Stimulated activated CD8-positive, alpha-beta memory T cell treated with anti-CD3 and anti-CD28 coated beads, Interleukin-12 subunit alpha, Interleukin-12 subunit beta, amount 100 ng/mL, for 24 hours (primary cell): ENCODE measurements at regions not wholly inside any gene's neighbourhood (a gene's known extent, or its start where the extent isn't known, plus 50 kb on each side); places are given as distances from the start of the nearest gene placed in this dataset.

Experiments
- DNase-seq: peaks from one replicate; pipeline ENCODE4 v3.0.0-alpha.2; 2020; ENCODE audit errors: extremely low read depth

DNA sequence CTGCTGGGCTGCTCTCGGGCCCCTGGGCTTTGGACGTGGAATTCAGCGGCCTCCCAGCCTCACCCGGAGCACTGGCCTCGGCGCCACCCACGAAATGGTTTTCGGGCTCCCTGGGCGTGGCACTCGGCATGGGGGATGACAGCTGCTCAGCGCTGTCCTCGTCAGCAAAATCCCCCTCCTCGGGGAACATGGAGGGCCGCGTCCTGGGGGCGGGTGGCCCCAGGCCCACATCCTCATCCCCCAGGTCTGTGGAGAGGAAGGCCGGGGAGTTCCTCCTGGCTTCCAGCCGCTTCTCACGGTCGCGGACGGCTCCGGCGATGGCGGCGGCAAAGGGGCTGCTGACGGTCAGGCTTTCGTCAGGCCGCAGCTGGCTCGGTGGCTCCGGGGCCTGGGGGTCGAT is 88.4 kb downstream of the CTTN start:
- DNase-seq: no peak

GRCh38 chr11:70487160-70487559 is 88.8 kb downstream of the CTTN start:
- no peak for DNase-seq

DNA sequence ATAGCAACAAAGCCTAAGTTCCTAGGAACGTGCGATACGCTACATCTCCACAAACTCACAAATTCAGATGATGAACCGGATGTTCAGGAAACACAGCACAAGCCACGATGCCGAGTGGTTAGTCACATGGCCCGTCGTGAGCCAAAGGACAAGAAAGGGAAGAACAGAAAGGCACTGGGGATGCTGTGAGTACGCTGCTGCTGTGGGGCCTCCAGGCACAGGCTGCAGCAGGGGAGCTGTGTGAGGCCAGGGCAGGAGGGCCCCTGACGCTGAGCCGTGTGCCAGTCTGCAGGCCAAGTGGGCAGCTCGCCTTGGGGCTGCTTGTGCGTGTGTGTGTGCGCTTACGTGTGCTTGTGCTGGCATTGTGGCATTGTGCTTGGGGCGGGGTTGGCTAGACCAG is 89.4 kb downstream of the CTTN start:
- DNase-seq: no peak

DNA sequence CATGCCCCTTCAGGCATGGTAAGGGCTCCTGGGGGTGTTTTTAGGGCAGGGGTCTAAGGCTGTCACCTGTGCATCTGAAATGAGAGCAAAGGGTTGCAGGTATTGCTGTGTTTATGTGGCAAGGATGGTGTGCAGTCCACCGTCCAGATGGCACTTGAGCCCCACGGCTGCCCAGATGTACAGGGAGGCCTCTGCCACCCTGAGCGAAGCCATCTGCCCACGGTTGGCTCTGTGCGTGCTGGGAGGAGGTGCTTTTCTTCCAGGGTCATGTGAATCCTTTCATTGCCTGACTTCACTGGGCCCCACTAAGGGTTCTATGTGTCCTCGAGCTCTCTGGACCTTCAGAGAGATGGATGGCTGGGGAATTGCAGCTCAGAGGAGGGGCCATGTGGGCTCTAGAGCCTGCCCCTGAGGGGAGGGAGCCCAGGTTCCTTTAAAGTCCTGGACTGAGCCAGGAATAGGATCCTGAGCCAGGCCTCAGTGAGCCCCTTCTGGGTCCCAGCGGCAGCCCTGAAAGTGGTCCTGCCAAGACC is 89.9 kb downstream of the CTTN start:
- no peak for DNase-seq

GRCh38 chr11:70489276-70489675 is 90.9 kb downstream of the CTTN start:
- DNase-seq: no peak

- no peak for DNase-seq
Measured at GRCh38 chr11:70490208-70490607, 91.9 kb downstream of the CTTN start.

GRCh38 chr11:70490723-70491558 is 92.6 kb downstream of the CTTN start:
- DNase-seq: no peak

GRCh38 chr11:70491696-70492472 is 93.6 kb downstream of the CTTN start:
- no peak for DNase-seq

DNA sequence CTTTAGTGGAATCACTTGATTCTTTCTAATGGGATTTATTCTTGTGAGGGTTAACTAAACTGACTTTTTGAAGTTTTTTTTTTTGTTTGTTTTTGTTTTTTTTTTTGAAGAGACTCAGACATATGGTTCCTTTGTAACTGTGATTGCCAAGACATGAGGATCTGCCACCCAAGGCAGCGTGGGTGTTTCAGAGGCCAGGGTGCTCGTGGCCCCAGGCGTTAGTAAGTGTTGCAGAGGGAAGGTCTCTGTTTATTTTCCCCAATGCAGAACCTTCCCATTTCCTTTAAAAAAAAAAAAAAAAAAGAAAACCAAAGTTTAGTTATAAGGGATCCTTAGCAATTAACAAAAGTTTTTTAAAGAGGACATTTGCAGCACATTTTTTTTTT is 94.8 kb downstream of the CTTN start:
- no peak for DNase-seq

- DNase-seq: no peak
Measured at GRCh38 chr11:70493891-70494290, 95.6 kb downstream of the CTTN start.

GRCh38 chr11:70494559-70495350 is 96.4 kb downstream of the CTTN start:
- DNase-seq: no peak

DNA sequence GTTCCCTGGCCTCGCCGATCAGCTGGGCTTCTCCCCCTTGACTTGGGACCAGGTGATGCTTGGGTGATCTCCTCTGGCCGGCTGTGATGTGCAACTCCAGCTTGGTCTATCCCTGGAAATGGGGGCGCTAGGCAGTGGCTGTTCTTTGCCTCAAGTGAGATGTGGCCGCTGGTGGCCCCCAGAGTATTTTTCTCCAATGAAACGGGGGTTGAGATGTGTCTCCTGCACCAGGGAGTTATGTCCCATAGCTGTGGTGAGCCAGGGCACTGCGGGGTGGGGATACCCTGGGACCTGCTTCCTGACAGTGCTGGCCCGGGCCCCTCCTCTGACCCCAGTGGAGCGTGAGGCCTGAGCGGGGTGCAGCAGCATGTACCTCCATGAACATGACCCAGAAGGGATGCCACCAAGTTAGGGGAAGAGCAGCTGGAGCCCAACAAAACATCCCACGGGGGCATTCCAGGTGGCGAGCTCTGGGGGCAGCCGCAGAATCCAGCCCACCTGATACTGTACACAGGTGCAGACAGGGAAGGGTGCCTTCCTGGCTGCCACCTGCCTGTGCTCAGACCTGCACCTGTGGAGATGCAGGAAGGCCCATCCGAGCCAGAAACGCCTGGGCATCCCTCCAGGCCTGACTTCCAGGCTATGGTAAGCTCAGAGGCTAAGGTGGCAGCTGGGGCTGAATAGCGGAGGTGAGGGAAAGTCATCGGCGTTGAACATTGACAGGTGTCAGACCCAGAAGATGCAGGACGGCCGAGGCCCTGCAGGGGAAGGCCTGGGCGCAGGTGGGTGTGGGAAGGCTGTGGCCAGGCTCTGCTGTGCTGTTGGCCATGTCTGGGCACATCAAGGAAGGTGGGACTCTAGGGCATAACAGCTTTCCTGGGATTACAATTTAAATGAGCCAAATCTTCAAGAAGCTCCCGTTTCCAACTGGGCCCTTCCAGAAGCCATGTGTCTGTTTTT is 97.3 kb downstream of the CTTN start:
- no peak for DNase-seq

DNA sequence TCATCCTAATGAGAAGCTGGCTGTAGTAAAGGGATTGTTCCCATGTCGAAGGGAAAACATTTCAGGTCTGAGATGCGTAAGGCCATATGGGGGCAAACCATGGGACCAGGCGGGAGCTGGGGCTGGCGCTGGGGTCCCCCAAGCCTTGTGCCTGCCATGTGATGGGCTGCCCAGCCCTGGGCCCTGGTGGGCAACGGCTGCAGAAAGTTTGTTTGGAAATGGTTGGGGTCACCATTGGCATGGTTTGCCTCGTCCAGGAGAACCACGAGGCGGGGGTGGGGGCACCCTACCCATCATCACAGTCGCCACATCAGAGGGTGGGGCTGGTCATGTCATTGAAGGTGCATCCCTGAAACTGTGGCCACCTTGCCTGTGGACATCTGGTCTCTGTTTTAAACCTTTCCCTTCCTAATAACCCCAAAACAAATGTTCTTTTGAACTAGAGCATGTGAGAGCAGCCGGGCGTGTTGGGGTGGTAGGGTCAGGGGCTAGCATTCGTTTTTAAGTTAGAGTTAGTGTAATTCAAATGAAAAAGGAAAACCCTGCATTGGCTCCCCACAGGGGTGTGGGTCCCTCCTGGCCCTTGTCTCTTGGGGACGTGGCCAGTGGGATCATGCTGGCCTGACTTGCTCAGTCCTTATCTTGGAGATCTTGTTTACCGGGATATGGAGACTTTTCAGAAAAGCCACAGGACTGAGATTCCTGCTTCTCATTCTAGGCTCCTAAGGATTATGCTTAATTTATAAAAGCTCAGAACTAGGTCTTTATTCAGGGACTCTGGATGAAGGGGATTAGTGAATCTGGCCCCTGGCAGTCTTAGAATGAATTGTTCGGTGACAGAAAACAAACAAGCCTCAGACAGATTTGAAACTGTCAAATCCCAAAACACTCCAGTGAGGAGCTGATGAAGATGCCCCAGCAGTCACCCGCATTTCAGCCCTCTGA is 98.5 kb downstream of the CTTN start:
- DNase-seq: no peak

GRCh38 chr11:70497536-70498075 is 99.3 kb downstream of the CTTN start:
- no peak for DNase-seq

DNA sequence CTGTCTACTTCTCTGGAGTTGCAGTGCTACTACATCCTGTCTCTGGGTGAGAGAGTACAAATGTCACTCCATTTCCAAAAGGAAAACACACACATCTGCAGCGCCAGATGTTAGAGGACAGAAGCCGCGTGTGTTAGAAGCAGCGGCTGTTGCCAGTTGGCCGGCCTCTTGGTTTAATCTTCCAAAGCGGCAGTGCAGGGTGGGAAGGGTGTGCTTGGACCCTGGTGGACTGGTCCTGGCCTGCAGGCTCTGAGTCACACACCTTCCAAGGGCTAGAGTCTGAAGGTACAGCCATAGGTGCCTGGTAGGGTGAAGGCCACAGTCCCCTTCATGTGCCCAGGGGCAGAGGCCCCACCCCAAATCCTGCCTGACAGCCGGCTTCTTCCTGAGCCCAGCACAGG is 99.8 kb downstream of the CTTN start:
- no peak for DNase-seq

- DNase-seq: no peak
Measured at GRCh38 chr11:70498976-70499801, 100.9 kb downstream of the CTTN start.

DNA sequence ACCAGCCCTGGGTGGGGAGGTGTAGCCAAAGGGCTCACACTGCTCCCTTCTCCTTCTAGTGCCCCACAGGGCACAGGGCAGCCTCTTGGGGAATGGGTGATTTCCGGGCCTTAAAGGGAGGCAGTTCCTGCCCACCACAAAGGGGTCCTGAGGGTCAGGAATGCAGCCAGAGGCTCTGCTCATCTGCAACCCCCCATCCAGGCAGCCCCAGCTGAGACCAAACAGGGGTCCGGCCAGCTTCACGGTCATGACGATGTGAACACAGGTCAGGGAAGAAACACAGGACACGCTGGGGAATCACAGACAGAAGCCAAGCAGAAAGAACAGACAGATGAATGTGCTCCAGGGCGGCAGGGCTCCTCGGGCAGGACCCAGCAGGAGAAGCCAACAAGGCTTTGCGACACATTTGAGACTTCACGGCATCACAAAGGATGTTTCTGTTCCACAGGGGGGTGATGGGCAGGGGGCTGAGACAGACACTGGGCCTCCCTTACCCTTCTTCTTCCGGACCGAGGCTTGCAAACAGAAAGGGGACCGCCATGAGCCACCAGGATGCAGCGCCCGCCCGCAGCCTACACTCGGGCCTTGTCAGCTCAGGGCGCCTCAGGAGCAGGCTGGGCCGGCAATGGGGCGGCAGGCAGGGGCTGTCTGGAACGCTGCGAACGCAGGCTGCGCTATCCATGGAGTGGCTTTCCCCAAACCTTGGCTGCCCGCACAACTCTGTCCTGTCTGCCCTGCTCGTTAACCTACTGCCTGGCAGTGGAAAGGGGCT is 101.9 kb downstream of the CTTN start:
- no peak for DNase-seq
